ENCODE measurements at regions not wholly inside any gene's neighbourhood (a gene's known extent, or its start where the extent isn't known, plus 50 kb on each side); places are given as distances from the start of the nearest gene placed in this dataset.

- TF ChIP-seq CTCF (conservative IDR thresholded peaks at IDR 0.05; ENCODE audit: low read length) (no peak), EZH2phosphoT487 (IDR thresholded peaks at IDR 0.05; ENCODE audit: borderline replicate concordance, low read depth, low read length) (no peak)
Measured at GRCh38 chr4:31366041-31366440, 645.9 kb downstream of the PCDH7 start.
